Prostate gland (tissue), 2 donors: ENCODE measurements at regions not wholly inside any gene's neighbourhood (a gene's known extent, or its start where the extent isn't known, plus 50 kb on each side); places are given as distances from the start of the nearest gene placed in this dataset.

Source experiments
- DNase-seq: peaks from one replicate; pipeline ENCODE4 v3.0.0-alpha.2; 2019; ENCODE audit warnings: low spot score
- H3K27ac ChIP-seq, 2 donors: fragments of 200-600 bp; sonication (generic); 2 replicates each; pipeline ENCODE4 v1.5.1; 2017 to 2019
- H3K27me3 ChIP-seq: fragments of 200-600 bp; sonication (generic); replicated peaks from 2 replicates; pipeline ENCODE4 v1.5.1; 2019; ENCODE audit not compliant: insufficient read depth
- H3K36me3 ChIP-seq, 2 donors: fragments of 200-600 bp; sonication (generic); 1 replicate in 1 of 2; 2 replicates in 1 of 2; pipeline versions ENCODE4 v1.5.1 to v1.8.1; 2017 to 2019
- H3K4me1 ChIP-seq: fragments of 200-600 bp; sonication (generic); replicated peaks from 2 replicates; pipeline ENCODE4 v1.5.1; 2019
- H3K4me3 ChIP-seq, 2 donors: fragments of 200-600 bp; sonication (generic); 2 replicates each; pipeline ENCODE4 v1.5.1; 2017 to 2019
- H3K9me3 ChIP-seq: fragments of 200-600 bp; sonication (generic); 2 replicates; pipeline ENCODE4 v1.5.1; 2017
- CTCF ChIP-seq, 4 experiments: fragments of 200-600 bp in 2 of 4; fragments of 450-650 bp in 2 of 4; sonication (generic) in 2 of 4; IDR thresholded peaks; 1 replicate in 3 of 4; 2 replicates in 1 of 4; pipeline ENCODE4 v1.5.1; 2016 to 2019; ENCODE audit warnings: antibody characterized with exemption in 4 of 4, mild to moderate bottlenecking in 2 of 4, moderate library complexity in 2 of 4
- POLR2A ChIP-seq: fragments of 450-650 bp; IDR thresholded peaks from one replicate; pipeline ENCODE4 v1.6.1; 2016; ENCODE audit warnings: antibody characterized with exemption, mild to moderate bottlenecking
- POLR2AphosphoS5 ChIP-seq: sonication (generic); formaldehyde crosslinking; IDR thresholded peaks from one replicate; pipeline ENCODE4 v1.6.1; 2017; ENCODE audit warnings: antibody characterized with exemption
- WGBS: methylation state at CpG from one replicate; pipeline ENCODE4 v1.1.5; 2018; 5-methylcytosine and 5-hydroxymethylcytosine counted together
- intact Hi-C: fragments of 100-400 bp; cut with DNase I; formaldehyde crosslinking; loops from one replicate; pipeline ENCODE4 v1.14.2; 2022

- Histone ChIP-seq H3K27me3 (no peaks in the 10 kb centered on the region), H3K4me1 (no peaks in the 10 kb centered on the region), H3K36me3 (no peaks in the 10 kb centered on the region), H3K27ac (no peak overlapping the region), H3K9me3 (no peaks in the 10 kb centered on the region), H3K4me3 (no peak overlapping the region)
- no peak for DNase-seq
- intact Hi-C loops = no loop called here
- TF ChIP-seq POLR2AphosphoS5 (no peak), CTCF (IDR thresholded peaks at IDR 0.05) (no peak), POLR2A (no peak)
- 82% methylated on average over 3 of the region's 3 CpGs for WGBS
These were observed 61.1 kb upstream of the GADD45A start for GRCh38 chr1:67623906-67624305.

- Histone ChIP-seq H3K4me1 (no peaks in the 10 kb centered on the region), H3K9me3 (no peaks in the 10 kb centered on the region), H3K27me3 (no peaks in the 10 kb centered on the region), H3K36me3 (no peaks in the 10 kb centered on the region), H3K27ac (no peak overlapping the region), H3K4me3 (no peak overlapping the region)
- WGBS = 94% methylated on average over 2 of the region's 2 CpGs
- TF ChIP-seq POLR2AphosphoS5 = no peak
- no peak for TF ChIP-seq POLR2A
- no peak for TF ChIP-seq CTCF (IDR thresholded peaks at IDR 0.05)
- no peak for DNase-seq
- intact Hi-C loops = no loop called here
These were observed 60.3 kb upstream of the GADD45A start for GRCh38 chr1:67624680-67625079.

- TF ChIP-seq CTCF (IDR thresholded peaks at IDR 0.05) = no peak
- no peak for TF ChIP-seq POLR2AphosphoS5
- TF ChIP-seq POLR2A = no peak
- H3K27me3 ChIP-seq = no peaks in the 10 kb centered on the region
- 91% methylated on average over 4 of the region's 4 CpGs for WGBS
These were observed 58.7 kb upstream of the GADD45A start for GRCh38 chr1:67626090-67626860.

GRCh38 chr1:67626861-67627235 lies 58.2 kb upstream of the GADD45A start:
- intact Hi-C loops = no loop called here
- no peaks in the 10 kb centered on the region for H3K36me3 ChIP-seq
- H3K4me3 ChIP-seq = no peak overlapping the region
- no peak overlapping the region for H3K27ac ChIP-seq
- no peak for DNase-seq
- no peaks in the 10 kb centered on the region for H3K9me3 ChIP-seq
- H3K4me1 ChIP-seq = no peaks in the 10 kb centered on the region
- TF ChIP-seq POLR2A = no peak
- no peak for TF ChIP-seq POLR2AphosphoS5
- 100% methylated on average over 1 of the region's 1 CpG for WGBS
- no peaks in the 10 kb centered on the region for H3K27me3 ChIP-seq

More at GRCh38 chr1:67626090-67626860, 58.7 kb upstream of the GADD45A start:
- intact Hi-C loops = no loop called here
- Histone ChIP-seq H3K27ac (no peak overlapping the region), H3K4me1 (no peaks in the 10 kb centered on the region), H3K36me3 (no peaks in the 10 kb centered on the region), H3K9me3 (no peaks in the 10 kb centered on the region), H3K4me3 (no peak overlapping the region)
- no peak for DNase-seq

- Histone ChIP-seq H3K4me3 (no peak overlapping the region), H3K27ac (no peak overlapping the region), H3K4me1 (no peaks in the 10 kb centered on the region), H3K27me3 (no peaks in the 10 kb centered on the region), H3K36me3 (no peaks in the 10 kb centered on the region), H3K9me3 (no peaks in the 10 kb centered on the region)
- no peak for DNase-seq
- no peak for TF ChIP-seq POLR2A
- no peak for TF ChIP-seq POLR2AphosphoS5
- no peak for TF ChIP-seq CTCF (IDR thresholded peaks at IDR 0.05)
- over 99% methylated on average over 3 of the region's 3 CpGs for WGBS
- intact Hi-C loops = no loop called here
These were observed 57.7 kb upstream of the GADD45A start for GRCh38 chr1:67627336-67627735.
